H9 (cell line): ENCODE measurements at regions not wholly inside any gene's neighbourhood (a gene's known extent, or its start where the extent isn't known, plus 50 kb on each side); places are given as distances from the start of the nearest gene placed in this dataset.

Source experiments
- DNase-seq: peaks from one replicate; pipeline ENCODE4 v3.0.0-alpha.2; 2017
- H2AFZ ChIP-seq: one replicate; pipeline ENCODE4 v1.6.1; 2013; ENCODE audit warnings: mild to moderate bottlenecking, low read length, control low read depth, moderate library complexity
- H2AK5ac ChIP-seq: 2 replicates; pipeline ENCODE4 v1.6.1; 2013; ENCODE audit warnings: low read length, control low read depth, mixed read lengths; ENCODE audit not compliant: insufficient read length
- H2BK120ac ChIP-seq: one replicate; pipeline ENCODE4 v1.6.1; 2013; ENCODE audit warnings: low read depth, mild to moderate bottlenecking, low read length, control low read depth, inconsistent platforms; ENCODE audit not compliant: poor library complexity, severe bottlenecking
- H2BK12ac ChIP-seq: 2 replicates; pipeline ENCODE4 v1.6.1; 2013; ENCODE audit warnings: low read length, control low read depth, mixed read lengths, low read depth; ENCODE audit not compliant: insufficient read length
- H2BK15ac ChIP-seq: 2 replicates; pipeline ENCODE4 v1.6.1; 2013; ENCODE audit warnings: low read depth, low read length, control low read depth
- H2BK20ac ChIP-seq: one replicate; pipeline ENCODE4 v1.6.1; 2013; ENCODE audit warnings: low read depth, mild to moderate bottlenecking, low read length, control low read depth, inconsistent platforms; ENCODE audit not compliant: poor library complexity, severe bottlenecking
- H2BK5ac ChIP-seq: 2 replicates; pipeline ENCODE4 v1.6.1; 2013; ENCODE audit warnings: low read length, control low read depth, mixed read lengths; ENCODE audit not compliant: insufficient read length
- H3K14ac ChIP-seq: 2 replicates; pipeline ENCODE4 v1.6.1; 2013; ENCODE audit warnings: low read length, control low read depth; ENCODE audit not compliant: insufficient read depth
- H3K18ac ChIP-seq: 2 replicates; pipeline ENCODE4 v1.6.1; 2013; ENCODE audit warnings: low read depth, mild to moderate bottlenecking, mixed read lengths, low read length, control low read depth; ENCODE audit not compliant: insufficient read length
- H3K23ac ChIP-seq: 2 replicates; pipeline ENCODE4 v1.6.1; 2013; ENCODE audit warnings: low read length, control low read depth, mixed read lengths, low read depth; ENCODE audit not compliant: insufficient read length
- H3K23me2 ChIP-seq: 2 replicates; pipeline ENCODE4 v1.6.1; 2013; ENCODE audit warnings: low read depth, mild to moderate bottlenecking, mixed read lengths, low read length, control low read depth; ENCODE audit not compliant: insufficient read length, poor library complexity, severe bottlenecking
- H3K27ac ChIP-seq: 2 replicates; pipeline ENCODE4 v1.5.1; 2013; ENCODE audit warnings: low read length, control low read depth, mixed read lengths, low read depth; ENCODE audit not compliant: insufficient read length
- H3K27me3 ChIP-seq: 2 replicates; pipeline ENCODE4 v1.6.1; 2013; ENCODE audit warnings: low read length, control low read depth, inconsistent platforms; ENCODE audit not compliant: insufficient read depth
- H3K4ac ChIP-seq: 2 replicates; pipeline ENCODE4 v1.6.1; 2013; ENCODE audit warnings: low read depth, mild to moderate bottlenecking, control low read depth, inconsistent platforms, low read length, moderate library complexity
- H3K4me1 ChIP-seq: 2 replicates; pipeline ENCODE4 v1.6.1; 2013; ENCODE audit warnings: low read length, control low read depth, inconsistent platforms; ENCODE audit not compliant: insufficient read depth
- H3K4me2 ChIP-seq: 2 replicates; pipeline ENCODE4 v1.6.1; 2013; ENCODE audit warnings: low read length, control low read depth, mixed read lengths; ENCODE audit not compliant: insufficient read length, insufficient read depth
- H3K56ac ChIP-seq: 2 replicates; pipeline ENCODE4 v1.6.1; 2013; ENCODE audit warnings: low read depth, mild to moderate bottlenecking, mixed read lengths, low read length, control low read depth; ENCODE audit not compliant: insufficient read length
- H3K79me1 ChIP-seq: 2 replicates; pipeline ENCODE4 v1.6.1; 2013; ENCODE audit warnings: low read depth, mild to moderate bottlenecking, moderate library complexity, low read length, control low read depth, inconsistent platforms; ENCODE audit not compliant: insufficient read depth, poor library complexity, severe bottlenecking
- H3K79me2 ChIP-seq: 2 replicates; pipeline ENCODE4 v1.6.1; 2013; ENCODE audit warnings: low read length, control low read depth, inconsistent platforms; ENCODE audit not compliant: insufficient read depth
- H3K9ac ChIP-seq: 2 replicates; pipeline ENCODE4 v1.6.1; 2013; ENCODE audit warnings: low read length, control low read depth, mixed read lengths; ENCODE audit not compliant: insufficient read length; ENCODE audit errors: extremely low read depth
- H3K9me3 ChIP-seq: one replicate; pipeline ENCODE4 v1.6.1; 2013; ENCODE audit warnings: low read depth, low read length, inconsistent platforms; ENCODE audit not compliant: control insufficient read depth
- H3T11ph ChIP-seq: one replicate; pipeline ENCODE4 v1.6.1; 2013; ENCODE audit warnings: mild to moderate bottlenecking, low read length, control low read depth, inconsistent platforms
- H4K20me1 ChIP-seq: one replicate; pipeline ENCODE4 v1.6.1; 2013; ENCODE audit not compliant: control insufficient read depth, insufficient read length, insufficient read depth
- H4K5ac ChIP-seq: 2 replicates; pipeline ENCODE4 v1.6.1; 2013; ENCODE audit warnings: low read depth, mild to moderate bottlenecking, mixed read lengths, low read length, control low read depth; ENCODE audit not compliant: insufficient read length
- H4K8ac ChIP-seq: replicated peaks from 2 replicates; pipeline ENCODE4 v1.6.1; 2013; ENCODE audit warnings: low read length, control low read depth, mixed read lengths, low read depth; ENCODE audit not compliant: insufficient read length
- H4K91ac ChIP-seq: 2 replicates; pipeline ENCODE4 v1.6.1; 2013; ENCODE audit warnings: low read depth, mild to moderate bottlenecking, moderate library complexity, mixed read lengths, low read length, control low read depth; ENCODE audit not compliant: insufficient read length
- H3K27ac Mint-ChIP-seq, 3 experiments: 2 replicates in 2 of 3; 3 replicates in 1 of 3; pipeline ENCODE4 v1.8.0; 2020 to 2021; ENCODE audit warnings: mixed read lengths in 3 of 3, mild to moderate bottlenecking in 1 of 3, moderate library complexity in 1 of 3
- H3K27me3 Mint-ChIP-seq: 2 replicates; pipeline ENCODE4 v1.8.0; 2021; ENCODE audit warnings: low read depth, mild to moderate bottlenecking, moderate library complexity, mixed read lengths
- H3K36me3 Mint-ChIP-seq, 3 experiments: 2 replicates in 2 of 3; 3 replicates in 1 of 3; pipeline ENCODE4 v1.8.0; 2020 to 2021; ENCODE audit warnings: low read depth in 3 of 3, mixed read lengths in 3 of 3; ENCODE audit not compliant: insufficient read depth in 1 of 3
- H3K4me1 Mint-ChIP-seq, 2 experiments: 2 replicates each; pipeline ENCODE4 v1.8.0; 2020; ENCODE audit warnings: mixed read lengths in 2 of 2
- H3K4me3 Mint-ChIP-seq, 2 experiments: 2 replicates in 1 of 2; 3 replicates in 1 of 2; pipeline ENCODE4 v1.8.0; 2020 to 2021; ENCODE audit warnings: mild to moderate bottlenecking in 2 of 2, mixed read lengths in 2 of 2, moderate library complexity in 1 of 2
- H3K9me3 Mint-ChIP-seq, 2 experiments: 2 replicates in 1 of 2; 3 replicates in 1 of 2; pipeline ENCODE4 v1.8.0; 2020; ENCODE audit warnings: mild to moderate bottlenecking in 2 of 2, mixed read lengths in 2 of 2, moderate library complexity in 1 of 2
- CTCF ChIP-seq: fragments of 200-600 bp; sonication (generic); conservative IDR thresholded peaks from 3 replicates; pipeline ENCODE4 v1.8.0; 2021; ENCODE audit warnings: antibody characterized with exemption, mild to moderate bottlenecking
- WGBS: extraction: QIAGEN DNeasy Blood & Tissue Kit; methylation state at CpG from one replicate; pipeline ENCODE4 v1.1.7; 2013; ENCODE audit warnings: missing lambda C conversion rate, low lambda C conversion rate, mixed read lengths; ENCODE audit not compliant: insufficient read length; ENCODE audit errors: extremely low coverage; 5-methylcytosine and 5-hydroxymethylcytosine counted together

GRCh38 chr16:60013076-60013475, 1279.0 kb upstream of the GOT2 start:
- DNase-seq: no peak
- Histone ChIP-seq H3K4ac (no peak overlapping the region), H4K5ac (no peak overlapping the region), H3K4me2 (no peak overlapping the region), H4K8ac (no peak overlapping the region), H3T11ph (no peak overlapping the region), H2BK12ac (no peak overlapping the region), H2BK20ac (no peak overlapping the region), H3K23ac (no peak overlapping the region), H3K56ac (no peak overlapping the region), H3K23me2 (no peaks in the 10 kb centered on the region), H2AK5ac (no peak overlapping the region), H4K91ac (no peak overlapping the region), H3K14ac (no peak overlapping the region), H2BK15ac (no peak overlapping the region), H4K20me1 (no peaks in the 10 kb centered on the region), H3K9me3 (peaks cover 10% of the 10 kb centered on the region), H3K4me1 (no peaks in the 10 kb centered on the region), H3K27me3 (no peaks in the 10 kb centered on the region), H3K79me2 (no peaks in the 10 kb centered on the region), H2AFZ (no peak overlapping the region), H3K9ac (no peak overlapping the region), H2BK120ac (no peak overlapping the region), H3K27ac (no peak overlapping the region), H3K79me1 (no peaks in the 10 kb centered on the region), H3K18ac (no peak overlapping the region), H2BK5ac (no peak overlapping the region)
- Mint-ChIP-seq H3K27ac (no peak overlapping the region; a peak in 1 of 7 replicates), H3K4me1 (no peaks in the 10 kb centered on the region), H3K9me3 (peaks cover 25 to 27% of the 10 kb centered on the region in 2 experiments), H3K36me3 (peaks cover 14 to 23% (median 15%) of the 10 kb centered on the region in 3 experiments), H3K4me3 (no peak overlapping the region), H3K27me3 (no peaks in the 10 kb centered on the region)
- no CpG with 5 or more reads among the region's 8 CpGs for WGBS
- TF ChIP-seq CTCF: no peak
